BJ (cell line): ENCODE measurements at regions not wholly inside any gene's neighbourhood (a gene's known extent, or its start where the extent isn't known, plus 50 kb on each side); places are given as distances from the start of the nearest gene placed in this dataset.
"Not testable (repeated sequence)": the region's sequence is repeated elsewhere in the genome, so short reads cannot be mapped to it uniquely, and the experiment has no call there.

Source experiments
- CTCF ChIA-PET: fragments of 350-600 bp; formaldehyde crosslinking; extraction: SDS; loops from one replicate; lab custom pipeline; 2021; ENCODE audit warnings: antibody characterized with exemption, inconsistent platforms; lab: Yijun Ruan, JAX
- POLR2A ChIA-PET: fragments of 300-600 bp; sonication (Branson Sonifier 250); formaldehyde crosslinking; extraction: SDS; loops from one replicate; lab custom pipeline; 2021; ENCODE audit warnings: antibody characterized with exemption; lab: Charles Lee
- DNase-seq: peaks from one replicate; pipeline ENCODE4 v3.0.0-alpha.2; 2011; ENCODE audit warnings: low read depth
- H3K27me3 ChIP-seq: 2 replicates; pipeline ENCODE4 v1.6.0; 2011; ENCODE audit warnings: low read length; ENCODE audit not compliant: control insufficient read depth, insufficient read depth
- H3K36me3 ChIP-seq: 2 replicates; pipeline ENCODE4 v1.5.1; 2011; ENCODE audit warnings: low read length; ENCODE audit not compliant: control insufficient read depth, insufficient read depth
- H3K4me3 ChIP-seq: 2 replicates; pipeline ENCODE4 v1.5.1; 2011; ENCODE audit warnings: low read depth, mild to moderate bottlenecking, control low read depth, low read length
- TF ChIP-seq, protein P1 (sequence below): IDR thresholded peaks from 2 replicates; pipeline ENCODE4 v1.5.1; 2011; ENCODE audit warnings: low read depth, mild to moderate bottlenecking, control low read depth, inconsistent platforms, low read length, moderate library complexity; ENCODE audit not compliant: insufficient read depth

DNA sequence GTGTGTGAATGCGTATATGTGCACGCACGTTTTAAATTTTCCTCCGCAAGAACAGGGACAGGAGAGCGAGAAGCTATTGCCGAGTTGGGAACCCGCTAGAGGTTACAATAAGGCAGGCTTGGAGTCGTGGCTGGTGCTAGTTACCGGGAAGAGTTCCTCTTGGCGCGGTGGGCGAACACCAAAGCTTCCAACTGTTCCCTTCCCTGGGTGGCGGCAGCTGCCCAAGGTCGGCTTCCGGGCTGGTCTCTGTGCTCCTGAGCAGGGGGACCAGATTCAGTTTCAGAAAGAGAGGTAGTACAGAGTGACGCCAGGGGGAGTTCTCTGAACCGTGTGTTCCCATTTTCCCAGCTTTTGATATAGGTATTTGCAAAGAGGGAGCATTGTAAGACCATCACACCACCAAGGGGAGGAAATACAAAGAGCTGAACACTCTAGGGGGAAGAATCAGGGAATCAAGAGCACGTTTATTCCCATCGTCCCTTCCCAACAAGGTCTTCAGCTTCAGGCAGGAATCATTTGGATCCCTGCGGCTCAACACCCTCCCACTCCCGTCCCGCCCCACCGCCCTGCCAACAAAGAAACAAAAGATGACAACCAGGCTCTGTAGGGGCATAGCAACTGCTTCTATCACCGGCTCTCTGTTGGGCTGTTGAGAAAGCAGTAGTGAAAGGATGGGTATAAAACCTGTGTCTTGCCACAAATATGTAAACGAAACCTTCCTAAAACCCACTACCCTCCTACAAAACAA is 113.6 kb upstream of the TEX13C start:
- Histone ChIP-seq H3K27me3 (no peaks in the 10 kb centered on the region; the same call in none of the 2 replicates), H3K36me3 (no peaks in the 10 kb centered on the region), H3K4me3 (no peak overlapping the region)
- TF ChIP-seq, protein P1, sequence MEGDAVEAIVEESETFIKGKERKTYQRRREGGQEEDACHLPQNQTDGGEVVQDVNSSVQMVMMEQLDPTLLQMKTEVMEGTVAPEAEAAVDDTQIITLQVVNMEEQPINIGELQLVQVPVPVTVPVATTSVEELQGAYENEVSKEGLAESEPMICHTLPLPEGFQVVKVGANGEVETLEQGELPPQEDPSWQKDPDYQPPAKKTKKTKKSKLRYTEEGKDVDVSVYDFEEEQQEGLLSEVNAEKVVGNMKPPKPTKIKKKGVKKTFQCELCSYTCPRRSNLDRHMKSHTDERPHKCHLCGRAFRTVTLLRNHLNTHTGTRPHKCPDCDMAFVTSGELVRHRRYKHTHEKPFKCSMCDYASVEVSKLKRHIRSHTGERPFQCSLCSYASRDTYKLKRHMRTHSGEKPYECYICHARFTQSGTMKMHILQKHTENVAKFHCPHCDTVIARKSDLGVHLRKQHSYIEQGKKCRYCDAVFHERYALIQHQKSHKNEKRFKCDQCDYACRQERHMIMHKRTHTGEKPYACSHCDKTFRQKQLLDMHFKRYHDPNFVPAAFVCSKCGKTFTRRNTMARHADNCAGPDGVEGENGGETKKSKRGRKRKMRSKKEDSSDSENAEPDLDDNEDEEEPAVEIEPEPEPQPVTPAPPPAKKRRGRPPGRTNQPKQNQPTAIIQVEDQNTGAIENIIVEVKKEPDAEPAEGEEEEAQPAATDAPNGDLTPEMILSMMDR = no peak
- ChIA-PET POLR2A (no interaction called here), CTCF (interaction anchor here (0.5 kb wide), 1 partner anchor 54 kb away, joined by 3 read pairs; no protein-coding TSS in a partner anchor)
- DNase-seq = no peak

GRCh38 chrX:125210146-125210545 is 109.5 kb upstream of the TEX13C start:
- Histone ChIP-seq H3K27me3 (no peaks in the 10 kb centered on the region; the same call in 1 of the 2 replicates), H3K36me3 (no peaks in the 10 kb centered on the region), H3K4me3 (no peak overlapping the region)
- TF ChIP-seq, protein P1 = no peak
- ChIA-PET CTCF (no interaction called here), POLR2A (no interaction called here)
- DNase-seq = no peak

- DNase-seq = no peak
- POLR2A ChIA-PET = no interaction called here
- CTCF ChIA-PET = no interaction called here
- Histone ChIP-seq H3K27me3 (no peaks in the 10 kb centered on the region), H3K36me3 (no peaks in the 10 kb centered on the region), H3K4me3 (no peak overlapping the region)
- TF ChIP-seq, protein P1 = no peak
These were observed 99.8 kb upstream of the TEX13C start for GRCh38 chrX:125219852-125220251.

- ChIA-PET CTCF (no interaction called here), POLR2A (no interaction called here)
- TF ChIP-seq, protein P1 = no peak
- no peak for DNase-seq
- Histone ChIP-seq H3K36me3 (no peaks in the 10 kb centered on the region), H3K27me3 (no peaks in the 10 kb centered on the region), H3K4me3 (no peak overlapping the region)
These were observed 82.7 kb upstream of the TEX13C start for GRCh38 chrX:125236955-125237354.

GRCh38 chrX:125248931-125249330 is 70.7 kb upstream of the TEX13C start:
- TF ChIP-seq, protein P1 = no peak
- H3K36me3 ChIP-seq = no peaks in the 10 kb centered on the region
- ChIA-PET POLR2A (no interaction called here), CTCF (no interaction called here)
- no peak overlapping the region for H3K4me3 ChIP-seq
- no peak for DNase-seq
- no peaks in the 10 kb centered on the region for H3K27me3 ChIP-seq

DNA sequence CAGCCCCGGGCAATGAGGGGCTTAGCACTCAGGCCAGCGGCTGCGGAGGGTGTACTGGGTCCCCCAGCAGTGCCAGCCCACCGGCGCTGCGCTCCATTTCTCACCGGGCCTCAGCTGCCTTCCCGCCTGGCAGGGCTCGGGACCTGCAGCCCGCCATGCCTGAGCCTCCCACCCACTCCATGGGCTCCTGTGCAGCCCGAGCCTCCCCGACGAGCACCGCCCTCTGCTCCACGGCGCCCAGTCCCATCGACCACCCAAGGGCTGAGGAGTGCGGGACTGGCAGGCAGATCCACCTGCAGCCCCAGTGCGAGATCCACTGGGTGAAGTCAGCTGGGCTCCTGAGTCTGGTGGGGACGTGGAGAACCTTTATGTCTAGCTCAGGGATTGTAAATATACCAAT is 63.9 kb upstream of the TEX13C start:
- POLR2A ChIA-PET, H3K4me3 ChIP-seq, CTCF ChIA-PET, H3K36me3 ChIP-seq, DNase-seq, H3K27me3 ChIP-seq: not testable (repeated sequence)
